ENCODE measurements at regions not wholly inside any gene's neighbourhood (a gene's known extent, or its start where the extent isn't known, plus 50 kb on each side); places are given as distances from the start of the nearest gene placed in this dataset.

DNA sequence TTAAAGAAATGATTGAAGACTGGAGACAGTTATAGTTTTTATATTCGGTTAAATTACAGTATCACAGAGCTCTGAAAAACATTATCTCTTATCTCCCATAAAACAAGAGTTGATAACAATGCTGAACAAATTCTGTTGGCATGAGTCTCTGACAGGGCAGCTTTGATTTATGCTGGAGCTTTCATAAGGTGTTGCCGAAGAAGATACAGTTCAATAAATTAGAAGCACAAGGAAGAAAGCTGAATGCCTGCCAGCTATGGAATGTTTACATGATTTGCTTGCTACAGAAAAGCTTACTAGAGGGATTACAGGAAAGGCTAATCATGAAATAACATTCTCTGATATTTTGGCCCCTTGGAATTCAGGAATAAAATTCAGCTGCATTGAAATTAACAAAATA lies 431.9 kb upstream of the GJE1 start:
- ChIA-PET CTCF (ENCODE audit: low intra/inter-chr PET ratio) (no interaction called here), POLR2A (no interaction called here)
- no peak for FAIRE-seq

More for the DNA sequence above, 431.9 kb upstream of the GJE1 start:
- no peaks in the 10 kb centered on the region; the same call in none of the 2 replicates for H3K9me3 ChIP-seq (replicated peaks; ENCODE audit: control insufficient read depth, insufficient read depth, low read depth, low read length)
- H3K9ac ChIP-seq (ENCODE audit: insufficient read depth in 1 of 2, low read depth in 2 of 2, low read length in 2 of 2), result no peak overlapping the region
- no peak overlapping the region for H3K4me2 ChIP-seq (ENCODE audit: insufficient read depth, low read length)
- no peaks in the 10 kb centered on the region for H4K20me1 ChIP-seq (replicated peaks; ENCODE audit: control insufficient read depth, insufficient read depth, low read length)
- WGBS (ENCODE audit: insufficient coverage, low coverage, missing lambda C conversion rate), result 10% methylated on average over 2 of the region's 2 CpGs
- H3K9me1 ChIP-seq (ENCODE audit: control insufficient read depth, insufficient read depth, low read length), result no peaks in the 10 kb centered on the region
- H3K36me3 ChIP-seq (ENCODE audit: control insufficient read depth, insufficient read depth, low read length), result no peaks in the 10 kb centered on the region
- H3K4me3 ChIP-seq, result no peak overlapping the region
- no peak overlapping the region for H2AFZ ChIP-seq (ENCODE audit: low read depth, low read length)
- ATAC-seq (no peak), DNase-seq (ENCODE audit: extremely low read depth in 1 of 4, low spot score in 3 of 4) (no peak)
- no peaks in the 10 kb centered on the region for H3K27me3 ChIP-seq (ENCODE audit: control insufficient read depth in 2 of 2, insufficient read depth in 2 of 2, low read length in 2 of 2)
- no peak overlapping the region for H3K27ac ChIP-seq (ENCODE audit: extremely low read depth, low read depth, low read length)
- no peaks in the 10 kb centered on the region for H3K79me2 ChIP-seq (ENCODE audit: control insufficient read depth, insufficient read depth, low read length)
- in situ Hi-C loops (cut with MboI) (no loop called here), intact Hi-C loops (cut with micrococcal nuclease) (no loop called here)
- no TSS peak for BruUV-seq (replicated peaks)
- no peaks in the 10 kb centered on the region for H3K4me1 ChIP-seq (replicated peaks in 1 of 2; ENCODE audit: control insufficient read depth in 2 of 2, insufficient read depth in 2 of 2, low read length in 2 of 2)
- TF ChIP-seq, protein P1, sequence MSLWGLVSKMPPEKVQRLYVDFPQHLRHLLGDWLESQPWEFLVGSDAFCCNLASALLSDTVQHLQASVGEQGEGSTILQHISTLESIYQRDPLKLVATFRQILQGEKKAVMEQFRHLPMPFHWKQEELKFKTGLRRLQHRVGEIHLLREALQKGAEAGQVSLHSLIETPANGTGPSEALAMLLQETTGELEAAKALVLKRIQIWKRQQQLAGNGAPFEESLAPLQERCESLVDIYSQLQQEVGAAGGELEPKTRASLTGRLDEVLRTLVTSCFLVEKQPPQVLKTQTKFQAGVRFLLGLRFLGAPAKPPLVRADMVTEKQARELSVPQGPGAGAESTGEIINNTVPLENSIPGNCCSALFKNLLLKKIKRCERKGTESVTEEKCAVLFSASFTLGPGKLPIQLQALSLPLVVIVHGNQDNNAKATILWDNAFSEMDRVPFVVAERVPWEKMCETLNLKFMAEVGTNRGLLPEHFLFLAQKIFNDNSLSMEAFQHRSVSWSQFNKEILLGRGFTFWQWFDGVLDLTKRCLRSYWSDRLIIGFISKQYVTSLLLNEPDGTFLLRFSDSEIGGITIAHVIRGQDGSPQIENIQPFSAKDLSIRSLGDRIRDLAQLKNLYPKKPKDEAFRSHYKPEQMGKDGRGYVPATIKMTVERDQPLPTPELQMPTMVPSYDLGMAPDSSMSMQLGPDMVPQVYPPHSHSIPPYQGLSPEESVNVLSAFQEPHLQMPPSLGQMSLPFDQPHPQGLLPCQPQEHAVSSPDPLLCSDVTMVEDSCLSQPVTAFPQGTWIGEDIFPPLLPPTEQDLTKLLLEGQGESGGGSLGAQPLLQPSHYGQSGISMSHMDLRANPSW (CRISPR knock-in tag; IDR thresholded peaks at IDR 0.05), result no peak
- TF ChIP-seq CEBPB (tag; IDR thresholded peaks at IDR 0.05) (no peak), E2F3 (CRISPR knock-in tag; IDR thresholded peaks at IDR 0.05) (no peak), BRCA1 (IDR thresholded peaks at IDR 0.05) (no peak), BRCA1 (CRISPR knock-in tag; IDR thresholded peaks at IDR 0.05) (no peak), STAT5B (CRISPR knock-in tag; IDR thresholded peaks at IDR 0.05) (no peak)
- TF ChIP-seq, protein P2, sequence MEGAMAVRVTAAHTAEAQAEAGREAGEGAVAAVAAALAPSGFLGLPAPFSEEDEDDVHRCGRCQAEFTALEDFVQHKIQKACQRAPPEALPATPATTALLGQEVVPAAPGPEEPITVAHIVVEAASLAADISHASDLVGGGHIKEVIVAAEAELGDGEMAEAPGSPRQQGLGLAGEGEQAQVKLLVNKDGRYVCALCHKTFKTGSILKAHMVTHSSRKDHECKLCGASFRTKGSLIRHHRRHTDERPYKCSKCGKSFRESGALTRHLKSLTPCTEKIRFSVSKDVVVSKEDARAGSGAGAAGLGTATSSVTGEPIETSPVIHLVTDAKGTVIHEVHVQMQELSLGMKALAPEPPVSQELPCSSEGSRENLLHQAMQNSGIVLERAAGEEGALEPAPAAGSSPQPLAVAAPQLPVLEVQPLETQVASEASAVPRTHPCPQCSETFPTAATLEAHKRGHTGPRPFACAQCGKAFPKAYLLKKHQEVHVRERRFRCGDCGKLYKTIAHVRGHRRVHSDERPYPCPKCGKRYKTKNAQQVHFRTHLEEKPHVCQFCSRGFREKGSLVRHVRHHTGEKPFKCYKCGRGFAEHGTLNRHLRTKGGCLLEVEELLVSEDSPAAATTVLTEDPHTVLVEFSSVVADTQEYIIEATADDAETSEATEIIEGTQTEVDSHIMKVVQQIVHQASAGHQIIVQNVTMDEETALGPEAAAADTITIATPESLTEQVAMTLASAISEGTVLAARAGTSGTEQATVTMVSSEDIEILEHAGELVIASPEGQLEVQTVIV (CRISPR knock-in tag; IDR thresholded peaks at IDR 0.05; ENCODE audit: borderline replicate concordance), result no peak

Measured in K562 (cell line).